Stimulated activated CD4-positive, alpha-beta T cell treated with anti-CD3 and anti-CD28 coated beads, Interleukin-1b, Interleukin-23, amount 100 ng/mL, for 1 hour (primary cell): ENCODE measurements at regions not wholly inside any gene's neighbourhood (a gene's known extent, or its start where the extent isn't known, plus 50 kb on each side); places are given as distances from the start of the nearest gene placed in this dataset.

Experiments
- DNase-seq, 2 donors: peaks; one replicate each; pipeline ENCODE4 v3.0.0-alpha.2; 2020; ENCODE audit warnings: low read depth in 2 of 2

- no peak for DNase-seq
These were observed 218.6 kb downstream of the TMEM38B start for GRCh38 chr9:105912863-105913516.

GRCh38 chr9:105921057-105921726 is 226.9 kb downstream of the TMEM38B start:
- no peak for DNase-seq

GRCh38 chr9:105928416-105928815 is 234.1 kb downstream of the TMEM38B start:
- DNase-seq: no peak

GRCh38 chr9:105930011-105930627 is 235.8 kb downstream of the TMEM38B start:
- DNase-seq: no peak

- DNase-seq: no peak
These were observed 237.9 kb downstream of the TMEM38B start for GRCh38 chr9:105932276-105932675.

- no peak for DNase-seq
These were observed 256.1 kb downstream of the TMEM38B start for GRCh38 chr9:105950448-105950847.

GRCh38 chr9:105950894-105951293 is 256.6 kb downstream of the TMEM38B start:
- no peak for DNase-seq

GRCh38 chr9:105954517-105954916 is 260.2 kb downstream of the TMEM38B start:
- no peak for DNase-seq

GRCh38 chr9:105957830-105958229 is 263.5 kb downstream of the TMEM38B start:
- DNase-seq: no peak

GRCh38 chr9:105958587-105958986 is 264.2 kb downstream of the TMEM38B start:
- no peak for DNase-seq

GRCh38 chr9:105959531-105959930 is 265.2 kb downstream of the TMEM38B start:
- no peak for DNase-seq

- DNase-seq: no peak
These were observed 269.2 kb downstream of the TMEM38B start for GRCh38 chr9:105963343-105964099.

GRCh38 chr9:105964156-105964555 is 269.8 kb downstream of the TMEM38B start:
- no peak for DNase-seq

- DNase-seq: no peak
These were observed 272.5 kb downstream of the TMEM38B start for GRCh38 chr9:105966834-105967233.

- no peak for DNase-seq
These were observed 272.9 kb downstream of the TMEM38B start for GRCh38 chr9:105967248-105967647.

- no peak for DNase-seq
These were observed 273.5 kb downstream of the TMEM38B start for GRCh38 chr9:105967797-105968196.

- no peak for DNase-seq
These were observed 274.6 kb downstream of the TMEM38B start for GRCh38 chr9:105968811-105969466.

- DNase-seq: no peak
These were observed 275.3 kb downstream of the TMEM38B start for GRCh38 chr9:105969636-105970035.

GRCh38 chr9:105971986-105972385 is 277.6 kb downstream of the TMEM38B start:
- DNase-seq: no peak

- no peak for DNase-seq
These were observed 278.3 kb downstream of the TMEM38B start for GRCh38 chr9:105972466-105973204.

- DNase-seq: no peak
These were observed 279.6 kb downstream of the TMEM38B start for GRCh38 chr9:105973951-105974351.
